ENCODE measurements at regions not wholly inside any gene's neighbourhood (a gene's known extent, or its start where the extent isn't known, plus 50 kb on each side); places are given as distances from the start of the nearest gene placed in this dataset.
"Not testable (repeated sequence)": the region's sequence is repeated elsewhere in the genome, so short reads cannot be mapped to it uniquely, and the experiment has no call there.

GRCh38 chr3:72287956-72288355 is 503.0 kb upstream of the PROK2 start:
- DNase-seq (ENCODE audit: low read depth): no peak

- DNase-seq (ENCODE audit: low read depth): no peak
Observed at GRCh38 chr3:72285502-72285901, 500.6 kb upstream of the PROK2 start.

DNA sequence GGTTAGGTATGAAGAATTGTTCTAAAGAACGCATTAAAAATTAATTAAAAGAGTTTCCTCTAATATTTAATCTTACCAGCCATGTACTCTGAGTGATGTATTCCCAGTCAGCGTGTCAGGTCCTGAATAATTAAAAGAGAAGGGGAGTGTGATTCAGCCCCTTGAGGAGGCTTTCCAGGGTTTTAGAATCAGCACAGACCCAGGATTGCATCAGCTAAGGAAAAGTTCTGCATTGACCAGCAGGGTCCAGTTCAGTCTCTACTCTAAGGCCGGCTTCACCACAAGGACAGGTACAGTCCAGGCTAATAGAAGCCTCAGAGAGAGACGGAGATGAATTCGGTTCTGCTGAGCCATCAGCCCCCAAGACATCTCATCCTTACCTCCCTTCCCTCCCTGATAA is 499.5 kb upstream of the PROK2 start:
- no peak for DNase-seq (ENCODE audit: low read depth)

DNA sequence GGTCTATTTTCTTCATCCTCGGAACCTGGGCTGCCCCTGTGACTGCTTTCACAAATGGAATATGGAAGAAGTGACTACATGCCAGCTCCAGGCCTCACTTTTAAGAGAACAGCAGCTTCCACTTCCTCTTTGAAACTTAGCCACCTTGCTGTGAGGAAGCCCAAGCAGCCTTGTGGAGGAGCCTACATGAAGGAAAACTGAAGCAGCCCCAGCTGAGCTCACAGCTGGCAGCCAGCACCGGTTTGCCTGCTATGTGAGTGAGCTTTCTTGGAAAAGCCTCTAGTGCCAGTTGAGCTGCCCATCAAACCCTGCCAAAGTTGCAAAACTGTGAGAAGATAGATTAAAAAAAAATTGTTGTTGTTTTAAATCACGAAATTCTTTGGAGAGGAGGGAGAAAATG is 498.0 kb upstream of the PROK2 start:
- DNase-seq (ENCODE audit: low read depth): no peak

- DNase-seq (ENCODE audit: low read depth): no peak
Observed at GRCh38 chr3:72281551-72281950, 496.6 kb upstream of the PROK2 start.

- DNase-seq (ENCODE audit: low read depth): no peak
Observed at GRCh38 chr3:72280876-72281275, 495.9 kb upstream of the PROK2 start.

GRCh38 chr3:72279631-72280041 is 494.7 kb upstream of the PROK2 start:
- DNase-seq (ENCODE audit: low read depth): no peak

DNA sequence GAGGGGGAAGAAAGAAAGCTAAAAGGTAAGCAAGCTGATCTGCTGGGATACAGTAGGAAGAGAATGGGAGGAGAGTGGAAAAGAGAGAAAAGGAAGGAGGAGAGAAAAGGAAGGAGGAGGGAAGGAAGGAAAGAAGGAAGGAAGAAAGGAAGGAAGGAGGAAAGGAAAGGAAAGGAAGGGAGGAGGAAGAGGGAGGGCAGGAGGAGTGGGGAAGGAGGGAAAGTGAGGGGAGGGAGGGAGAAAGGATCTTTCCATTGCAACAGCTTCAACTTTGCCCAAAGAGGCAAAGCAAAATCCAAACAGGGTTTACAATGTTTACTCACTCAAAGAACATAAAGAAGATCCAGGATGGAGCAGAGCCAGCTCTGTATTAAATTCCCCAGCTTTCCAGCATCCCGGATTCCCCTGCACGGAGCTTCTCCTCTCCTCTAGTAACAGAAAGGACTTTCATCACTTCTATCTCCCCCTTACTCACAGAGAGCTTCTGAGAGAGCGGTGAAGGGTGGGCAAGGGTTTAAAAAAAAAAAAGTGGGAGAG is 494.2 kb upstream of the PROK2 start:
- DNase-seq (ENCODE audit: low read depth): no peak

GRCh38 chr3:72278349-72279067 is 493.6 kb upstream of the PROK2 start:
- no peak for DNase-seq (ENCODE audit: low read depth)

DNA sequence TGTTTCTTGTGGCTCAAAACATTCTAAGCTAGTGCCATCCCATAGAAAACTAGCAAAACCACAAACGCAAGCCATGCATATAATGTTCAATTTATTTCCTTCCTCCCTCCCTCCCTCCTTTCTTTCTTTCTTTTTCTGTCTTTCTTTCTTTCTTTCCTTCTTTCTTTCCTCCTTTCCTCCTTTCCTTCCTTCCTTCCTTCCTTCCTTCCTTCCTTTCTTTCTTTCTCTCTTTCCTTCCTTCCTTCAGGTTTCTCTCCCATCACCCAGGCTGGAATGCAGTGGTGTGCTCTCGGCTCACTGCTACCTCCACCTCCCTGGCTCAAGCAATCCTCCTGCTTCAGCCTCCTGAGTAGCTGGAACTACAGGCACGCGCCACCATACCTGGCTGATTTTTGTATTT is 492.8 kb upstream of the PROK2 start:
- DNase-seq (ENCODE audit: low read depth): no peak

DNA sequence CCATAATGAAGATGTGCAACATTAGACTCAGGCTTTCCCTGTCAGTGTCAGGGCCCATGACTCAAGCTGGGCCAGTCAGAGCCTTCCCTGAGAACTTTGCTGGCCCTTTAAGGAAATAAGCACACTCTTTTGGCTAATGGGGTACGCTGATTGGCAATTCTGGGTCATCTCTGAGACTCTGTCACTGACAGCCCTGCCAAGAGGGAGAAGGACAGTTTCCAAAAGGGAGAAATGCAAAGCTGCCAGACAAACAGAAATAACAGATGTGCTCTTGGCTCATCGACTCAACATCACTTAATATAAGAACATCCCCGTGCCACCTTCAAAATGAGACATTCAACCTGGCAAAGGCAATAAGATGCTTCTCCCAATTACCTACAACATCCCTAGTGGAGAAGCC is 491.9 kb upstream of the PROK2 start:
- DNase-seq (ENCODE audit: low read depth): no peak

- DNase-seq (ENCODE audit: low read depth): no peak
Observed at GRCh38 chr3:72275331-72275751, 490.4 kb upstream of the PROK2 start.

DNA sequence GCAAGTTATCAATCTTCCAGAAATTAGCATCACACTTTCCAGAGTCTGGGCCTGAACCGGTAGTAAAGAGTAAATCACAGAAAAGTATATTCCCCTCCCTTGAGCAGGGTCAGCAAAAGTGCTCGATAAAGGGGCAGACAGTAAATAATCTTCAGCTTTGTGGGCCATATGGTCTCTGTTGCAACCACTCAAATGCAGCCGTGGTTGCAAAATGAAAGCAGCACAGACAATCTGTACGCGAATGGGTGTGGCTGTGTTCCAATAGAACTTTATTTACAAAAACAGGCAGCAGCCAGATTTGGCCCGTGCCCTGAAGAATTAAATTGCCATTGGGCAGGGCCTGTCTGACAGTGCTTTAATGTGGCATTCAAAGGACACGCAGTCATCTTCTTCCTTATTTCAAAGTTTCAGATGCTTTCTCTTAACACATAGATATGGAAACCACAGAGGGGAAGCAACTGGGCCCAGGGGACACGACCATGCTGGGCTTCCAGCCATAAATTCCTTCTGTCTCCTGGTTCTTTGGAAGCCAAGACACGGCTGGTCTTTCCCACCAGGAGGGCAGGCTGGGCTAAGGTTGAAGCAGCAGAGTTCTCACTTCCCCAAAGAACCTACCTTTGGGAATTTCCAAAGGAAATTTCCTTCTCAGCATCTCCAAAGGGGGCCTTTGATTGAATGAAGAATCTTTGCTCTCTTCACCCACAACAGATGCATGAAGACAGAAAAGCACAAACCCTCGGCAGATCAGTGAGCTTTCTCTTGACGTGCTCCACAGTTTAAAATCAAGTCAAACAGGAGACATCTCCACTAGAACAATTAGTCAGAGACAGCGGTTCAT is 489.8 kb upstream of the PROK2 start:
- DNase-seq (ENCODE audit: low read depth): peak; percentile 8

GRCh38 chr3:72273615-72274014 is 488.7 kb upstream of the PROK2 start:
- peak; percentile 28 for DNase-seq (ENCODE audit: low read depth)

- no peak for DNase-seq (ENCODE audit: low read depth)
Observed at GRCh38 chr3:72272356-72272755, 487.4 kb upstream of the PROK2 start.

DNA sequence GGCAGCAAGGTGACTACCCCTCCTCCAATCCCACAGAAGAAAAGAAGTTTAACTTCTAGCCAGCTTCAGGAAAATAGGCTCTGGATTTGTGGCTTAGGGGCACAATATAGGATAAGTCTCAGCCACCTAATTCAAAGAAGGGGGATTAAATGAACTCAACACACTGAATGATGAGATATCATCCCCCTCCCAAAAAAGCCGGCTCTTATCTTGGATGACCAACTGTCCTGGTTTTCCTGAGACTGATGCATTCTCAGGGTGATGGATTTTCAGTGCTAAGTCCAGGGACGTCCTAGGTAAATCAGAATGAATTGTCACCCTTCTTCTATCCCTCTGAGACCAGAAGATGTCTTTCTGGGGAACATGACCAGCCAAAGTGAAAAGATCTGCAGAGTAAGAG is 487.0 kb upstream of the PROK2 start:
- no peak for DNase-seq (ENCODE audit: low read depth)

- DNase-seq (ENCODE audit: low read depth): no peak
Observed at GRCh38 chr3:72271216-72271615, 486.3 kb upstream of the PROK2 start.

GRCh38 chr3:72270730-72271129 is 485.8 kb upstream of the PROK2 start:
- no peak for DNase-seq (ENCODE audit: low read depth)

- peak; percentile 73 for DNase-seq (ENCODE audit: low read depth)
Observed at GRCh38 chr3:72270072-72270681, 485.2 kb upstream of the PROK2 start.

DNA sequence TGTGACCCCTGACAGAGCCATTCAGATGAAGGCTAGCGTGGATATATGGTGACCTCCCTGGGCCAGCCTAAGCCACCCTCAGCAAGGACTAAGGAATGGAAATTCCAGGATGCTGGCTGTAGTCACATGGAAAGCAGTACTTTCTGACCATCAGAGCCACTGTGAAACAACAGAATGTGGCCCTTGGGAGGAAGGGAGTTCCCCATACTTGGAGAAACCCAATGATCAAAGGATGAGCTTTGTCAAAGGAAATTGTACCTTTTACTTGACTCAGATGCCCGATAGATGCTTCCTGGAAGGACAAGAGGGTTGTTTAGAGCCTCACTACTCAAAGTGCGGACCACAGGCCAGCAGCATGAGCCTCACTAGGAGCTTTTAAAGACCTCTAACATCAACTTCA is 484.5 kb upstream of the PROK2 start:
- DNase-seq (ENCODE audit: low read depth): no peak

DNA sequence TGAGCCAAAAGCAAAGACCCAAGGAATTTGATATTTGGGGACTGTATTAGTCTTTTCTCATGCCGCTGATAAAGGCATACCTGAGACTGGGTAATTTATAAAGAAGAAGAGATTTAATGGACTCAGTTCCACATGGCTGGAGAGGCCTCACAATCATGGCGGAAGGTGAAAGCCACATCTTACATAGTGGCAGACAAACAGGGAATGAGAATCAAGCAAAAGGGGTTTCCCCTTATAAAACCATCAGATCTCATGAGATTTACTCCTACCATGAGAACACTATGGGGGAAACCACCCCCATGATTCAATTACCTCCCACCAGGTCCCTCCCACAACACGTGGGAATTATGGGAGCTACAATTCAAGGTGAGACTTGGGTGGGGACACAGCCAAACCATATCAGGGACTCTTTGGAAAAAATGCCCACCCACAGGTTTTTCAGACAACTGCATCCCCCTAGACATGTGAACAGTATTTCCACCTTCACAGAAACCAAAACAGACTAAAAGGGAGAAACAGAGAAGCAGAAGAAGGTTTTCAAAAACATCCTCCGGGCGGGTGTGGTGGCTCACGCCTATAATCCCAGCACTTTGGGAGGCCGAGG is 482.1 kb upstream of the PROK2 start:
- not testable (repeated sequence) for DNase-seq (ENCODE audit: low read depth)

DNA sequence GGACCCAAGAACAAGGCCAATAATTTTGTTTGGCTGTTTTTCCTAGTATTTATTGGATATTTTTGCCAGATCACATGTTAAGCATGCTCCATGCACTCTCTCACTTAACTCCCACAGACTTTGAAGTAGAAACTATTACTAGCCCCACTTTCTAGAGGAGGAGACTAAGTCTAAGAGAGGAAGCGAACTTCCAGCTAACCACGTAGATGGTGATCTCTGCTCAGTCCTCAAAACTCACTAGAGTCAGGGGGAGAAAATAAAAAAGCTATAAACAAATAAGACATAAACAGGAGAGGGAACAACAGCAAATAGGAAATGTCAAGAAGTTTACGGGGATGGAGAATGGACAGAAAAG is 481.0 kb upstream of the PROK2 start:
- no peak for DNase-seq (ENCODE audit: low read depth)

Measured in HT1080 (cell line).